Nephron progenitor cell (in vitro differentiated cells): ENCODE measurements at regions not wholly inside any gene's neighbourhood (a gene's known extent, or its start where the extent isn't known, plus 50 kb on each side); places are given as distances from the start of the nearest gene placed in this dataset.

Experiments used
- DNase-seq: peaks from one replicate; pipeline ENCODE4 v3.0.0; 2021
- H3K27ac Mint-ChIP-seq: 2 replicates; pipeline ENCODE4 v1.8.0; 2021; ENCODE audit warnings: mild to moderate bottlenecking, moderate library complexity, mixed read lengths
- H3K27me3 Mint-ChIP-seq: 2 replicates; pipeline ENCODE4 v1.8.0; 2021; ENCODE audit warnings: mild to moderate bottlenecking, low read depth, mixed read lengths; ENCODE audit not compliant: poor library complexity
- H3K36me3 Mint-ChIP-seq: 2 replicates; pipeline ENCODE4 v1.8.0; 2021; ENCODE audit warnings: low read depth, mixed read lengths
- H3K4me1 Mint-ChIP-seq: 2 replicates; pipeline ENCODE4 v1.8.0; 2021; ENCODE audit warnings: mixed read lengths
- H3K4me3 Mint-ChIP-seq: 2 replicates; pipeline ENCODE4 v1.8.0; 2021; ENCODE audit warnings: mild to moderate bottlenecking, moderate library complexity, mixed read lengths
- H3K9me3 Mint-ChIP-seq: 2 replicates; pipeline ENCODE4 v1.8.0; 2021; ENCODE audit warnings: mild to moderate bottlenecking, moderate library complexity, mixed read lengths
- CTCF ChIP-seq: fragments of 200-600 bp; sonication (generic); IDR thresholded peaks from 2 replicates; pipeline ENCODE4 v1.5.0; 2021; ENCODE audit warnings: antibody characterized with exemption

GRCh38 chr14:34229140-34229539 lies 232.9 kb downstream of the SPTSSA start:
- Mint-ChIP-seq H3K27ac (no peak overlapping the region), H3K4me1 (peaks cover 26% of the 10 kb centered on the region), H3K36me3 (no peaks in the 10 kb centered on the region), H3K4me3 (no peak overlapping the region), H3K9me3 (no peaks in the 10 kb centered on the region), H3K27me3 (no peaks in the 10 kb centered on the region)
- no peak for DNase-seq
- TF ChIP-seq CTCF, result no peak

GRCh38 chr14:34228650-34228976 lies 233.4 kb downstream of the SPTSSA start:
- Mint-ChIP-seq H3K27ac (peak overlapping the region; percentile 97), H3K4me1 (peaks cover 26% of the 10 kb centered on the region), H3K27me3 (no peaks in the 10 kb centered on the region), H3K36me3 (no peaks in the 10 kb centered on the region), H3K4me3 (peak overlapping the region; percentile 19), H3K9me3 (no peaks in the 10 kb centered on the region)
- DNase-seq, result peak; percentile 28
- TF ChIP-seq CTCF, result no peak

GRCh38 chr14:34227834-34228649 lies 234.0 kb downstream of the SPTSSA start:
- H3K4me3 Mint-ChIP-seq, result peak overlapping the region; percentile 58
- TF ChIP-seq CTCF, result peak; percentile 73
- H3K27me3 Mint-ChIP-seq, result no peaks in the 10 kb centered on the region
- no peaks in the 10 kb centered on the region for H3K36me3 Mint-ChIP-seq
- peaks cover 26% of the 10 kb centered on the region for H3K4me1 Mint-ChIP-seq
- H3K27ac Mint-ChIP-seq, result peak overlapping the region; percentile 97
- peak; percentile 79 for DNase-seq
- H3K9me3 Mint-ChIP-seq, result no peaks in the 10 kb centered on the region

GRCh38 chr14:34224221-34224620 lies 237.8 kb downstream of the SPTSSA start:
- DNase-seq, result no peak
- TF ChIP-seq CTCF, result no peak

GRCh38 chr14:34223373-34224148 lies 238.5 kb downstream of the SPTSSA start:
- Mint-ChIP-seq H3K9me3 (no peaks in the 10 kb centered on the region), H3K27ac (no peak overlapping the region), H3K36me3 (no peaks in the 10 kb centered on the region), H3K4me3 (no peak overlapping the region), H3K4me1 (peaks cover 26% of the 10 kb centered on the region), H3K27me3 (no peaks in the 10 kb centered on the region)
- no peak for DNase-seq
- TF ChIP-seq CTCF, result no peak

More at GRCh38 chr14:34224221-34224620, 237.8 kb downstream of the SPTSSA start:
- Mint-ChIP-seq H3K9me3 (no peaks in the 10 kb centered on the region), H3K27me3 (no peaks in the 10 kb centered on the region), H3K27ac (no peak overlapping the region), H3K36me3 (no peaks in the 10 kb centered on the region), H3K4me3 (no peak overlapping the region), H3K4me1 (peaks cover 33% of the 10 kb centered on the region)
